ENCODE measurements at regions not wholly inside any gene's neighbourhood (a gene's known extent, or its start where the extent isn't known, plus 50 kb on each side); places are given as distances from the start of the nearest gene placed in this dataset.

GRCh38 chr19:30153326-30154210 lies 211.5 kb downstream of the URI1 start:
- DNase-seq (ENCODE audit: low spot score) = no peak

DNA sequence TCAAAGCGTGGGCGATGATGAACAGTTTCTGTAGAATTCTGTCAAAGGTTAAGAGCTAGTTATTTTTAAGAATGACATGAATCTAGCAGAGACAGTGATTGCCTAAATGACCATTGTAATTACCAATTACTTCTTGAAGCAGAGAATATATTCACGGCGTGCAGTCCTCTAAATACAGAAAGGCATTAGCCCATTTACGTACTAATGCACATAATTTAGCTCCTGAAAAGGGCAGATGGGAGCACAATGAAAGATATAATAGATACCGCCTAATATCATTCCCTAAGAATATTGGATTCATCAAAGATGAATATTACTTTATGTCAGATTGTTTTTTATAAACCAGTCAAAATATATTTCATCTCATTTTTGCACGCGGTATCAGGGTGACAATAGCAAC lies 212.4 kb downstream of the URI1 start:
- DNase-seq (ENCODE audit: low spot score) = no peak

DNA sequence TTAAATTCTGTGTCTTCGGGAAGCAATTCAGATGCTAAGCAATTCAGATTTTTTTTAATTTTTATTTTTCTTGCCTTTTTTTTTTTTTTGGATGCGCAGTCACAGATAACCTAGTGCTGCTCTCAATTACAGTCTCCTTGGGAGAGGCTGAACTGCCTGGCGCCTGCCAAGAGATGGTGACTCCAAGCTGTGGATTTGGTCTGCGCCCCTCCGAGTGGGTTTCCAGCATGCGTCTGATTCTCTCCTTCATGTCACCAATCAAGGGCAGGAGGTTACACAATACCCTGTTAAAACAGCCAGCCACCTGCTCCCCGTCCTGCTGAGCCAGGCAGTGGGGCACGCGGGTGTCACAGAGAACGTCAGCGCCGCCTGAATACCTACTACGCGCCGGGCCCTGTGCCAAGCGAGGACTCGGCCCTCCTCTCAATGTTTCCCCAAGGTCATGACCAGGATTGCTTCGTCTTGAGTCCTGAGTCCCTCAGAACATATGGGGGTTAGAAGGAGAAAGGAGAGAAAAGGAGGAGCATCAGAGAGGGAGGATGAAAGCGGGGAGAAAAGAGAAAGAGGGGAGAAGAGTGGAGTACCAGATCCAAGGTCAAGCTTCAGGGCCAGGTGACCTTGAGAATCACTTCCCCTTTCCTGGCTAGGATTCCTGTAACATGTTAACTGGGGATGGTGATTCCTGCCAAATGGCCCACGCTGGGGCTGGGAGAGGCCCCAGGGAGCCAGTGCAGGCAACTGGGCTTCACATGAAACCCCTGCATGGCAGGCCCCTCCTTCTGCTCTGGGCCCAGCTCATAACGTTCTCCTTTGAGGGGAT lies 213.6 kb downstream of the URI1 start:
- no peak for DNase-seq (ENCODE audit: low spot score)

DNA sequence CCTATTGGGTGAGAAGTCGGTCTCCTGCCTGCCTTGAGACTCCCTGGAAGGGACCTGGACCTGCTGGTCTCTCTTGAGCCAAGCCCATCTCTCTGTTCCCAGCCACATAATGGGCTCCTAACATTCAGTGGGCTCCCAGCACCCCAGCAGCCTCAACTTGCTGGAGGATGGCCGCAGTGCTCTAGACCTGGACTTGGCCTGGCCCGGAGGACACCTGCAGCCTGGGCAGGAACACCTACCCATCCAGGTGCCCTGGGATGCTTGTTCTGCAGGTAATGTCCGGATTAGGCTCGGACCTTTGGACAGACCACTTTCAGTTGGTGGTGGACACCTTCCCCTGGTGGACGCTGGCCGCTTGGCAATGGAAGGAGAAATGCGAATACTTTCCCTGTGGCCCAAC lies 214.6 kb downstream of the URI1 start:
- DNase-seq (ENCODE audit: low spot score) = no peak

DNA sequence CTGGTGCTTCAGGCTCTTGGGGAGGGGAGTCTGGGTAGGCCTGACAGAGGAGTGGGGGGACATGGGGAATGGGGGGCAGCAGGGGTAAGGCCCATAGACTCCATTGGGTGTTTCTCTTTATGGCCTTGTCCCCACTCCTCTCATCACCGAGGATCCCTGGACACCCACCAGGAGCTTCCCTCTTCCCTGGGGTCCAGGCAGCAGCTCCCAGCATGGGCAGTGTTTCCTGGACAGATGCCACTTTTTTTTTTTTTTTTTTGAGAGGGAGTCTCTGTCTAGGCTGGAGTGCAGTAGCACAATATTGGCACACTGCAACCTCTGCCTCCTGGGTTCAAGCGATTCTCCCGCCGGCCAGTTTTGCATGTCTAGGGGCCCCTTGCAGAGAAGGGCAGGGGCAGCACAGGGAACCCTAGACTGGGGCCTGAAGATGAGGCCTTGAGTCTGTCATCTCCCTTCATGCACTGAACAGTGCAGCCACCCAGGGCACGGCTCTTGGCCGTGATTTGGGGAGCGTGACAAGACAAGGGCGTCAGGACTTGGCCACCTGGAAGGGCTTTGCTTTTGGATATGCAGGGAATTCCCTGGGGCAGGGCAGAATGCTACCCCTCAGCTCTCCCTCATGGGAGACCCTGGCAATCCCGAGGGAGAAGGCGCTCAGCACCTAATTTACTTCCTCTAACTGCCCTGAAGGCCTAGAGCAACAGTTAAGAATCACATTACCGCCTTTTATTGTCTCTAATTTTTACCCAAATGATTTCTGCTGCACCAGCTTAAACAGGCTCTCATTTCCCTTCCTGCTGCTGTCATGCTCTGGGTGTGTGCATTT lies 213.9 kb upstream of the ZNF536 start:
- no peak for DNase-seq (ENCODE audit: low spot score)

- DNase-seq (ENCODE audit: low spot score) = no peak
Observed at GRCh38 chr19:30158893-30159245, 213.3 kb upstream of the ZNF536 start.

DNA sequence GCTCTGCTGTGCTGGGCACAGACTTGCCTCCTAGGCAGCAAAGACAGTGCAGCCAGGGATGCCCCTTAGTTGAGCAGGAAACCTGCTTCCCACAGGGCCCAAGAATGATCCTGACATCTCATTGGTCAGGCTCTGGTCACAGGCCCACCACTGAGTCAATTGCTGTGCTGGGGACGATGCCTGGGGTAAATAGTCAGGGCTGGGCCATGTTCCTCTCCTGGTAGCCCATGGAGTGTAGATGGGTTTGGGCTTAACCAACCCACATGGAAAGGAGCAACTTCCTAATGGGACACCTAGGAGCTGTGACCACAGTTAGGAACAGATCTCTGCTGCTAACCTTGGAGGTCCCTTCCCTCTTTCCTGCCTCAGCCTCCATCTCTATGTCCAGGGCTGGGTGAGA lies 212.5 kb upstream of the ZNF536 start:
- DNase-seq (ENCODE audit: low spot score) = no peak

DNA sequence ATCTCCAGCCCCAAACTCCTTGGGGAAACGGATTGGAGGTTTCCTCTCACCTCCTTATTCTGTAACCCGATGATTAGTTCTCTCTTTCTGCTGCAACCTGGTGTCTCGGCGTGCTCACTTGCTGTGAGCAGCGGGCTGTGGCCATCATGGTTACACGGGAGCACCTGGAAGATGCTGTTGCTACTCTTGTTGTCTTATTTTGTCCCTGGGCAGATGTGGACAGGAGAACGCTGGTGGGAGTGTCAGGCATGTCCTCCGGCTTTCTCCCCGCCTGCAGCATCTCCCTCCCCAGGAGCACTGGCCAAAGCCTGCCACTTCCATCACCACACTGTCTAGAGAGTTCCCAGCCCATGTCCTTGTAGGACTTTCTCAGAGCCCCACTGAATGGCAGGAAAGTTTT lies 211.8 kb upstream of the ZNF536 start:
- DNase-seq (ENCODE audit: low spot score) = no peak

DNA sequence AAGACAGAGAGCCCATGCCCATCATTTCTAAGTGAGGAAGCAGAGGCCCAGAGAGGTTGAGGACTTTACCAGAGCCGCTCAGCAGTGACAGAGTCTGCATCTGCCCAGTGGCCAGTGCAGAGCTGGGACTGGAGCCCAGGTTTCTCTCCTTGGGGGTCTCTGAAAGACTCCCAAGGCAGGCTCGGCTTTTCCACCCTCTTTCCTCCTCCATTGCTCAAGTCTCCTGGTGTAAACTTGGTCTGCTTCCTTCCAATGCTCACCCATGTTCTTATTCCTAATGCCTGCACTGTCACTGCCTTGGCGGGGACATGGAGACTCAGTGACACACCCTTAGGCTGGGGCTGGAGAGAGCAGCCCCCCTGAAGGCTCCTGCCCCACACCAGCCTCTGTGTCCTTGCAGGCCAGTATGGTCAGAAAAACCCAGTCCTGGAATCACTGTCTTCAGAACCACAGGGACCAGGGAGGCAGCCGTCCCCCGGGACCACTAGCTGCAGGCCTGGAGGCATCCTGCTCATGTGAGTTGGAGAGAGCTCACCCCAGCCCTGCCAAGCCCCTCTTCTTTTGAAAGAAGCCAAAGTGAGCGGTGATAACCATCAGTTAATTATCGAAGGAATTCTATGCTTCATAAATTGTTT lies 211.0 kb upstream of the ZNF536 start:
- no peak for DNase-seq (ENCODE audit: low spot score)

DNA sequence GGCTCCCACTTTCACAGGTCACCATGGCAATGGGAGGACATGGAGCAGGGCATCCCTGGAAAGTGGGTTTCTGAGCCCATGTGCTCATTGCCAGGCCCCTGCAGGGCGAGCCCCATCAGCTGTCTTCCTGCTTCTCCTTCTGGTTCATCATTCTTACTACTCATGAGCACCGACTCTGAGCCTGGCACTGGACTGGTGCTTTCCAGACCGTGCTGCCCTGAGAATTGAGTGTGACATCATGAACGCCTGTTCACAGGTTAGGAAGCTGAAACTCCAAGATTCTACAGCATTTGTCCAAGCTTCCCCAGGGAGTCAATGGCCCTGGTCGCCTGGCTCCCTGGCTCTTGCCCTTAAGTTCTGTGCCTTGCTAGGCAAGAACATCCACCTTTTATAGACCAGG lies 210.4 kb upstream of the ZNF536 start:
- DNase-seq (ENCODE audit: low spot score) = no peak

DNA sequence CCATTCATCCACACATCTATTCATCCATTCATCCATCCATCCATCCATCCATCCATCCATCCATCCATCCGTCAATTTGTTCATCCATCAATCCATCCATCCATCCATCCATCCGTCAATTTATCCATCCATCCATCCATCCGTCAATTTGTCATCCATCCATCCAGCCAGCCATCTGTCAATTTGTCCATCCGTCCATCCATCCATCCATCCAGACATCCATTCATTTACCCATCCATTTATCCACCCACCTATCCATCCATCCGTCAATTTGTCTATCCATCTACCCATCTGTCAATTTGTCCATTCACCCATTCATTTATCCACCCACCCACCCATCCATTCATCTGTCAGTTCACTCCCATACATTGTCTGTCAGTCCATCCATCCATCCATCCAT lies 209.5 kb upstream of the ZNF536 start:
- no peak for DNase-seq (ENCODE audit: low spot score)

GRCh38 chr19:30163663-30164062 lies 208.5 kb upstream of the ZNF536 start:
- no peak for DNase-seq (ENCODE audit: low spot score)

- no peak for DNase-seq (ENCODE audit: low spot score)
Observed at GRCh38 chr19:30165228-30165813, 206.9 kb upstream of the ZNF536 start.

DNA sequence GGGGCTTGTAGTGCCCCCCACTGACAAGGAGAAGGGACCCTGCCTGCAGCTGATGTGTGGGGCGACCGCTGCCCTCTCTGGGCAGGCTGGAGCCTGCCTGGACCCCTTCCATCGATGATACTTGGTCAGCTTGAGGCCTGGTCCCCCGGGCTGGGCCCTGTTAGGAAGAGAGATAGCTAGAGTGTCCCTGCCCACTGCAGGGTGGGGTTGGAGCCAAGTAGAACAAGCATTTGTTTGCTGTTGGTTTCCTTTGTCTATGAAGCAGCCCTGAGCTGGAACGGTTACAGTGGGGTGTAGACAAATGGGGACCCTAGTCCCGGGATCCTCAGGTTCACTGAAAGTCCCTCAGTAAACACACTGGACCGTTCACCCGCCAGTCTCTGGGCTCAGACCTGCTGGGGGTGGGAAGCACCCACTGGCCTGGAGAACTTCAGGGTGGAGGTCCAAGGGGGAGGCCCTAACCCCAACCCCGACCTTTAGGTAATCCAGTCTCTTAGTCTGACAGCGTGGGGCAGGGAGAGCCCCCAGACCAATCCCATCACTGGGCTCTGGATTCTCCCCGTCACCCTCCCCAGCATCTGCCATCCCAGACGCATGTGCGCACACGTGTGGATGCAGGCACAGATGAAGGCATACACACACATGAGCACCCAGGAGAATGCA lies 204.8 kb upstream of the ZNF536 start:
- DNase-seq (ENCODE audit: low spot score) = no peak

- DNase-seq (ENCODE audit: low spot score) = no peak
Observed at GRCh38 chr19:30167976-30168635, 204.1 kb upstream of the ZNF536 start.

GRCh38 chr19:30168760-30169159 lies 203.4 kb upstream of the ZNF536 start:
- no peak for DNase-seq (ENCODE audit: low spot score)

DNA sequence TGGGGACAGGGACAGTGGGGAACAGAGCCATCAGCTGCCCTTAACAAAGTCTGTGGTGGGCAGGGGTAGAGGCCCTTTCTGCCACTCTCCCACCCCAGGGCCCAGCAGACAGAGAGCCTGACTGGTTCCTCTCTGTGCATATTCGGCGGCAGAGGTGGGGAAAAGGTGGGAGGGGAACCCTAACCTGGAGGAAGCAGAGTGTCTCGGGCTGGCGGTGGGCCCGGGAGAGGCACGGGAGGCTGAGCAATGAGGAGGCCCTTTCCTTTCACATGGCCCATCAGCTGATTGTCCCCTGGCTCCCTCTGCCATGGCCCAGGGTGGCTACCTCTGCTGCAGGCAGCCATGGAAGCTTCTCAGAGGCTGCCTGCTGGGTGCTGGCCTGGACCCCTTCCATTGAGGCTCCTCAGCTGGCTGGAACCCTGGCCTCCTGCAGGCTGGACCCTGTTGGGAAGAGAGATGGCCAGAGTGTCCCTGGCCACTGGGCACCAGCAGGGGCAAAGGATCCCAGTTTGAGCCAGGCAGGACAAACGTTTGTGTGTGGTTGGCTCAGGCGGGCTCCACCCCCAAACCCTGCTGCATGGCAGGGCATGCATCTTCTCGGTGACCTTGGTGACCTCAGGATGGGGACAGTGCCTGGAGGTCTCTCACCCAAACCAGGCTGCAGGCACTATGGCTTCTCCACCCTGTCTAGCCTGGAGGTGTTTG lies 202.8 kb upstream of the ZNF536 start:
- no peak for DNase-seq (ENCODE audit: low spot score)

DNA sequence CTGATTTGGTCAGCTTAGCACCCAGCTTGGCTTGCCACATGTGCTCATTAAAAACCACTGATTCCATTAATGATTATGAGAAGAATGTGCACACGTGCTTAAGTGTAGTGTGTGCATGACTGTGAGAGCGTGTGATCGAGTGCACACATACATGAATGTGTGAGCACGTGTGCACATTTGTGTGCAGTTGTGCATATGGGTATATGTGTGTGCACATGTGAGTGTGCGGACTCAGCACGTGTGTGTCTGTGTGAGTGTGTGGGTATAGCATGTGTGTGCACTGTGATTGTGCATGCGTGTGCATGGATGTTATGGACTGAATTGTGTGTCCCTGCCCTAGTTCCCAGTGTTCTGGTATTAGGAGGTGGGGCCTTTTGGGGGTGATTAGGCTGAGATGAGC lies 202.1 kb upstream of the ZNF536 start:
- no peak for DNase-seq (ENCODE audit: low spot score)

- DNase-seq (ENCODE audit: low spot score) = no peak
Observed at GRCh38 chr19:30170495-30171137, 201.6 kb upstream of the ZNF536 start.
